Prostate gland (tissue), 2 donors: ENCODE measurements at regions not wholly inside any gene's neighbourhood (a gene's known extent, or its start where the extent isn't known, plus 50 kb on each side); places are given as distances from the start of the nearest gene placed in this dataset.

ENCODE experiments used
- POLR2AphosphoS5 ChIP-seq: sonication (generic); formaldehyde crosslinking; IDR thresholded peaks from one replicate; pipeline ENCODE4 v1.6.1; 2017; ENCODE audit warnings: antibody characterized with exemption
- TF ChIP-seq, protein P1 (sequence below), 4 experiments: fragments of 200-600 bp in 2 of 4; fragments of 450-650 bp in 2 of 4; sonication (generic) in 2 of 4; IDR thresholded peaks; 1 replicate in 3 of 4; 2 replicates in 1 of 4; pipeline ENCODE4 v1.5.1; 2016 to 2019; ENCODE audit warnings: antibody characterized with exemption in 4 of 4, mild to moderate bottlenecking in 2 of 4, moderate library complexity in 2 of 4

DNA sequence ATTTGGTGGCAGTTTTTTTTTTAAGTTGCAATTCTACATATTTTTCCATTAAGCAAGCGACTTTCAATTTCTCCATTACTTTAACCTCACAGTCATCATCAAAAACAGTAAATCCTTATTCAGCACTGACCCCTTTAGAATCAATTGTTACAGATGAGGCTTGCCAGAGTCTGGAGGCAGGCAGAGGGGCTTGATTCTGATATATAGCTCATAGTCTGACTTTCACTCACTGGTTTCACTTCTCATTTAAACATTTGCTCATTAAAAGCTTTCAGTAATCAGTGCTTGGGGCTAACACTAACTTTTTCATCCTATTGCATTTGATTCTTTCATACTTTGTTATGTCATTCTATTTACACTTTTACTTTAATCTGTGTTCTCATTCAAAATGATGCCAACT lies 88.4 kb downstream of the PYDC2 start:
- no peak for TF ChIP-seq POLR2AphosphoS5
- TF ChIP-seq, protein P1, sequence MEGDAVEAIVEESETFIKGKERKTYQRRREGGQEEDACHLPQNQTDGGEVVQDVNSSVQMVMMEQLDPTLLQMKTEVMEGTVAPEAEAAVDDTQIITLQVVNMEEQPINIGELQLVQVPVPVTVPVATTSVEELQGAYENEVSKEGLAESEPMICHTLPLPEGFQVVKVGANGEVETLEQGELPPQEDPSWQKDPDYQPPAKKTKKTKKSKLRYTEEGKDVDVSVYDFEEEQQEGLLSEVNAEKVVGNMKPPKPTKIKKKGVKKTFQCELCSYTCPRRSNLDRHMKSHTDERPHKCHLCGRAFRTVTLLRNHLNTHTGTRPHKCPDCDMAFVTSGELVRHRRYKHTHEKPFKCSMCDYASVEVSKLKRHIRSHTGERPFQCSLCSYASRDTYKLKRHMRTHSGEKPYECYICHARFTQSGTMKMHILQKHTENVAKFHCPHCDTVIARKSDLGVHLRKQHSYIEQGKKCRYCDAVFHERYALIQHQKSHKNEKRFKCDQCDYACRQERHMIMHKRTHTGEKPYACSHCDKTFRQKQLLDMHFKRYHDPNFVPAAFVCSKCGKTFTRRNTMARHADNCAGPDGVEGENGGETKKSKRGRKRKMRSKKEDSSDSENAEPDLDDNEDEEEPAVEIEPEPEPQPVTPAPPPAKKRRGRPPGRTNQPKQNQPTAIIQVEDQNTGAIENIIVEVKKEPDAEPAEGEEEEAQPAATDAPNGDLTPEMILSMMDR (IDR thresholded peaks at IDR 0.05) = no peak
